Fibroblast of pulmonary artery (primary cell): ENCODE measurements at regions not wholly inside any gene's neighbourhood (a gene's known extent, or its start where the extent isn't known, plus 50 kb on each side); places are given as distances from the start of the nearest gene placed in this dataset.

Source experiments
- DNase-seq: peaks from one replicate; pipeline ENCODE4 v3.0.0-alpha.2; 2010; ENCODE audit warnings: low read depth
- H3K4me3 ChIP-seq: replicated peaks from 2 replicates; pipeline ENCODE4 v1.5.1; 2011; ENCODE audit warnings: low read depth, mild to moderate bottlenecking, control low read depth, low read length, moderate library complexity
- TF ChIP-seq, protein P1 (sequence below): IDR thresholded peaks from 2 replicates; pipeline ENCODE4 v1.5.1; 2011; ENCODE audit warnings: mild to moderate bottlenecking, control low read depth, low read length, inconsistent platforms; ENCODE audit errors: missing control alignments

DNA sequence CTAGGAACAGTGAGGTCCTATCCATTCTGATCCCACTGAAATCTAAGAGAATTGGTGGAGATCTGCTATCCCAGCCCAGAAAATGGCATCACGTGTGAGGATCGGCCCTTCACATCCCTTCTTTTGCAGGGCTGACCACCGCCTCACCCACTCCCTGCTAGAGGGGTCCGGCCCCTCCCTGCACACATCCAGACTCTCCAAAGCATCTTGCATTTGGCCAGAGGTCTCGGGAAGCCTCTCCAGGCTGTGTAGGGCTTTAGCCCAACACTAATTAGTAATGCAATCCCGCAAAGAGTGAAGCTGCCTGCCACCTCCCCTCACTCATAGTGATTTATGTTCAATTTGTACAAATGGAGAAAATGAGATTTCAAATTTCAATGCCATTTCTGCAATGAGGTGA, 434.4 kb upstream of the ZFHX3 start:
- no peak for DNase-seq
- TF ChIP-seq, protein P1, sequence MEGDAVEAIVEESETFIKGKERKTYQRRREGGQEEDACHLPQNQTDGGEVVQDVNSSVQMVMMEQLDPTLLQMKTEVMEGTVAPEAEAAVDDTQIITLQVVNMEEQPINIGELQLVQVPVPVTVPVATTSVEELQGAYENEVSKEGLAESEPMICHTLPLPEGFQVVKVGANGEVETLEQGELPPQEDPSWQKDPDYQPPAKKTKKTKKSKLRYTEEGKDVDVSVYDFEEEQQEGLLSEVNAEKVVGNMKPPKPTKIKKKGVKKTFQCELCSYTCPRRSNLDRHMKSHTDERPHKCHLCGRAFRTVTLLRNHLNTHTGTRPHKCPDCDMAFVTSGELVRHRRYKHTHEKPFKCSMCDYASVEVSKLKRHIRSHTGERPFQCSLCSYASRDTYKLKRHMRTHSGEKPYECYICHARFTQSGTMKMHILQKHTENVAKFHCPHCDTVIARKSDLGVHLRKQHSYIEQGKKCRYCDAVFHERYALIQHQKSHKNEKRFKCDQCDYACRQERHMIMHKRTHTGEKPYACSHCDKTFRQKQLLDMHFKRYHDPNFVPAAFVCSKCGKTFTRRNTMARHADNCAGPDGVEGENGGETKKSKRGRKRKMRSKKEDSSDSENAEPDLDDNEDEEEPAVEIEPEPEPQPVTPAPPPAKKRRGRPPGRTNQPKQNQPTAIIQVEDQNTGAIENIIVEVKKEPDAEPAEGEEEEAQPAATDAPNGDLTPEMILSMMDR: no peak
- no peak overlapping the region for H3K4me3 ChIP-seq

DNA sequence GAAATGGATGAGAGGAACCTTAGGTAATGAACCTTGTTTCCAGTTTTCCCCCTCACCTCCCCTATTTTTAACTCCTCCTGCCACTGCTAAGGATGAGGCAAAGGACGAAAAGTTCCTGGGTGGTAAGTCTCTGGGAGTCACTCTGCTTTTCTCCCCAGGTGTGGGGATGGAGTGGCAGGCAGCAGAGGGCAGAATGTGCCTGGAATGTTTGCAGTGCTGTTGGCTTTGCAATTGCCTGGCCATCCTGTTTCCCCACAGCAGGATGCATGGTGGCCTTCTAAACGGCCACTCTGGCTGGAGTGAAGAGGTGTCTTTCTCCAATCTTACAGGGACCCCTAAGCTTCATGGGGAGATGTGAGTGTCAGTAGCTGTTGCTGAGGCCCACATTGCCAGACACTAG, 432.5 kb upstream of the ZFHX3 start:
- H3K4me3 ChIP-seq: no peak overlapping the region
- no peak for DNase-seq
- TF ChIP-seq, protein P1: no peak

DNA sequence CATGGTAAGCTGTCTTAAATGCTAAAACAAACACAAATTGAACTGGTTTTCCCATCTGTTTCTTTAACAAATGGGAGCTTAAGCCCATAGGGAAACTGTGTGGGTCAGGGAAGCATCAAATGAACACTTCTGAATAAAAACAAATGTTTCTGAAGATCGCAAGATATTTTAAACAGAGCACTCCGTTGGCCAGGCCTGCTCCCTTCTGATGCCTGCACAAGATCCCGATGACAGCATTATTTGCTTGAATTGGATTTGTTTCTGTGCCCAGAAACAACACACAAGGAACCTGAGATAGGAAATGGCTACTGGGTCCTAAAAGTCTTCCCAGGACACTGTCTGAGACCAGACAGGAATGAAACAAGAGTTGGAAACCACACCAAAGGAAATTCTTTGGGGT, 425.8 kb upstream of the ZFHX3 start:
- TF ChIP-seq, protein P1: no peak
- no peak overlapping the region for H3K4me3 ChIP-seq
- no peak for DNase-seq

DNA sequence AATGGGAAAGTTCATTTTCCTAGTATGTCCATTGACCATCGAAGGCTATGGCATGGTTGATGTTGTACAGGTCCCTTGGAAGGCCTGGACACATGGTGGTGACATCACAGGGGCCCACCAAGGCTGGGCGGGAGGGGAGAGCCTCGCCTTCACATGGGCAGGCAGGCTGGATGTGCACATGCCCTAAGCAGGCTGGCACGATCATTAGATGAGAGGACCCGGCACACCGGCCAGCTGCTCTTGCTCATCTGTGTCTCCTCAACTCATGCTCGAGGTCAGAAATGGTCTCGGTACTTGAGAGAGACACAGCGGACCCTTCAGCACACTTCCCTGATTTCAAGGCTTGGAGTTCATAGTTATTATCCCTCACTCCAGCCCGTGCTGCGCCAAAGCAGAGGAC, 416.9 kb upstream of the ZFHX3 start:
- no peak for DNase-seq
- TF ChIP-seq, protein P1: no peak
- no peak overlapping the region for H3K4me3 ChIP-seq

DNA sequence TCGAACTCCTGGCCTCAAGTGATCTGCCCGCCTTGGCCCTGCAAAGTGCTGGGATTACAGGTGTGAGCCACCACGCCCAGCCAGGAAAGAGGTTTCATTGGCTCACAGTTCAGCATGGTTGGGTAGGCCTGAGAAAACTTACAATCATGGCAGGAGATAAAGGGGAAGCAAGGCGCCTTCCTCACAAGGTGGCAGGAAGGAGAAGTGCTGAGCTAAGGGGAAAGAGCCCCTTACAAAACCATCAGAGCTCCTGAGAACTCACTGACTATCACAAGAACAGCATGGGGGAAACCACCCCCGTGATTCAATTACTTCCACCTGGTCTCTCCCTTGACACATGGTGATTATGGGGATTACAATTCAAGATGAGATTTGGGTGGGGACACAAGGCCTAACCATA, 411.7 kb upstream of the ZFHX3 start:
- TF ChIP-seq, protein P1: no peak
- H3K4me3 ChIP-seq: no peak overlapping the region
- DNase-seq: no peak

DNA sequence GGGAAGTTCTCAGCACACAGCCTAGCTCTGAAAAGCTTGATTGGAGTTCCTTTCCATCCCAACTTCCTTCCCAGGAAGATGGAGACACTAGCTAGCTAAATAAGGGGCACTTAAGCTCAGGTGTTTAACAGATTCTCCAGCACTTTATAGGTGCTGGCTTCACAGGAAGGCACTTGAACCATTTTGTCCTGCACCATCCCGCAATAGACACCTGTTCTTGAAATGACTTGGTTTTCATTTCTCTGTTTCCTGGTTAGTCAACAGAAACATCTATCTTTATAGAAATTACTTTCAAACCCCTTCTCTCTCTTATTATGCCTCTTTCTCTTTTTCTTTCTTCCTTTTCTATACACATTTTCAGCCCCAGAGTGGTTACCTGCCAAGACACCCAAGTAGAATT, 409.9 kb upstream of the ZFHX3 start:
- TF ChIP-seq, protein P1: no peak
- DNase-seq: no peak
- H3K4me3 ChIP-seq: no peak overlapping the region

DNA sequence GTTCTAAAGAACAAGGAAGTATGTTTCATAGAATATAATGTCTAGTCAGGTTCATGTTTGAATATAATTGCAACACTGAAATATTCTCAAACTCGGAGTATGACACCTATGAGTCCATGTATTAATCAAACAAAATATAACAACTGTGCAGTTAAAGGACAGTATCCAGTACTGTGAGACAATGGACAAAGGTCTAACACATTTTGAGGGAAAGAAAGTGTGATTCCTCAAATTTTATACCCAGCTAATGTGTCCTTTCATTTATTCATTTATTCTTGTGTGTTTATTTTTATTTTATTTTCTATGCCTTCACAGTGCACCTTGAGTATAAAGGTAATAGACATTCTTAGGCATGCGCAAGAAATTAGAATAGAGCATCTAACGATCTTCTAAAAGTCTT, 401.0 kb upstream of the ZFHX3 start:
- no peak overlapping the region for H3K4me3 ChIP-seq
- TF ChIP-seq, protein P1: no peak
- no peak for DNase-seq
